Hematopoietic multipotent progenitor cell treated with erythropoietin and hydrocortisone succinate and interleukin-3 and kit ligand, for 6 days (in vitro differentiated cells): ENCODE measurements at regions not wholly inside any gene's neighbourhood (a gene's known extent, or its start where the extent isn't known, plus 50 kb on each side); places are given as distances from the start of the nearest gene placed in this dataset.

Source experiments
- DNase-seq: peaks from one replicate; pipeline ENCODE4 v3.0.0-alpha.2; 2015

- no peak for DNase-seq
These were observed 58.8 kb upstream of the CALM2 start for GRCh38 chr2:47235132-47235531.

GRCh38 chr2:47234456-47234855, 58.1 kb upstream of the CALM2 start:
- DNase-seq = no peak

- DNase-seq = no peak
These were observed 56.6 kb upstream of the CALM2 start for GRCh38 chr2:47232738-47233415.

- no peak for DNase-seq
These were observed 54.1 kb upstream of the CALM2 start for GRCh38 chr2:47230418-47230817.

- peak; percentile 56 for DNase-seq
These were observed 51.4 kb upstream of the CALM2 start for GRCh38 chr2:47227532-47228279.

GRCh38 chr2:47226923-47227220, 50.6 kb upstream of the CALM2 start:
- no peak for DNase-seq

GRCh38 chr2:47226132-47226922, 50.0 kb upstream of the CALM2 start:
- DNase-seq = no peak
